NAMALWA (cell line): ENCODE measurements at regions not wholly inside any gene's neighbourhood (a gene's known extent, or its start where the extent isn't known, plus 50 kb on each side); places are given as distances from the start of the nearest gene placed in this dataset.

ENCODE experiments used
- DNase-seq: peaks from one replicate; pipeline ENCODE4 v3.0.0-alpha.2; 2015; ENCODE audit warnings: low spot score

- DNase-seq: no peak
Observed at GRCh38 chrX:42096265-42096920, 173.0 kb upstream of the CASK start.

- peak; percentile 5 for DNase-seq
Observed at GRCh38 chrX:42094218-42094617, 170.9 kb upstream of the CASK start.

DNA sequence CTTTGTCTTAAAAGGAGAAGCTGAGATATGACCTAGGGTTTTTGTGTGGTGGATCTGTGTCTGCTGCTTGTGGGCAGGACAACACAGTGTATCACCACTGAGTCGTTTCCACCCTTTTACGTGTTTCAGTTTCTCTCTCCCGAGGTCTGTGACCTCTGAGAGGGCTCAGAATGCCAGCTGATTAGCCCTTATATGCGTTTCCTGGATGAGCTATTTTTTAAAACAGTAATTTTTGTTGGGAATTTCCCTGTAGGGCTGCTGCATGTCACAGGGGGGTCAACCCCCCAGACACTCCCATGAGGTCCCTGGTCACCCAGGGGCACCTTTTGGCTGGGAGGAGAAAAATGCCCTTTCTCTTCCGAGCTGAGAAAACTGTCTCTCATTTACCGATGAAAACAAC, 170.4 kb upstream of the CASK start:
- DNase-seq: no peak

GRCh38 chrX:42090395-42090794, 167.0 kb upstream of the CASK start:
- no peak for DNase-seq

DNA sequence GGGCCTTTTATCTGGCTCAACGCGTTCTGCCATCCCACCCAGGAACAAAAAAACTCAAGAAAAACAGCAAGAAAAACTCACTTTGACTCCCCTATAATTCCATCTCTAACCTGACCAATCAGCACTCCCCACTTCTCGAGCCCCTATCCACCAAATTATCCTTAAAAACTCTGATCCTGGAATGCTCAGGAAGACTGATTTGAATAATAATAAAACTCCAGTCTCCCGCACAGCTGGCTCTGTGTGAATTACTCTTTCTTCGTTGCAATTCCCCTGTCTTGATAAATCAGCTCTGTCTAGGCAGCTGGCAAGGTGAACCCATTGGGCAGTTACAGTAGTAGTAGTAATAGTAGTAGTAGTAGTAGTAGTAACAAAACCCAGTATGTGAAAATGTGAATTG, 165.7 kb upstream of the CASK start:
- DNase-seq: no peak

DNA sequence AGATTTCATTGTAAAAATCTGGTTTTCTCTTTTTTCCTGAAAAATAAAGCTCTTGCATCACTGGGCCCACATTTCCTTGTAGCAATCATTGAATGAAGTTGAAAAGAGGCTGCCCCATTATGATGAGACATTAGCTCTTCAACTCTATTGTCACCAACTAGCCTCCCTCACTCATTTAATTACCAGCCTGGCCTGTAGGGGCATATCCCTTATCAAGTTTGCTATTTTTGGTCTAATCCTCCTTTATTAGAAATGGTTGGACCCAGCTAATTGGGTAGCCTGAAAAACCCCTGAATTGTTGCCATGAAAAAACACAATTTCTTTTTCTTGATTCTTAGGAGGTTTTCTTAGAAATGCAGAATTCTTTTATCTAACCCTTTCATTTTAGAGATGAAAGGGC, 164.6 kb upstream of the CASK start:
- DNase-seq: peak; percentile 1

DNA sequence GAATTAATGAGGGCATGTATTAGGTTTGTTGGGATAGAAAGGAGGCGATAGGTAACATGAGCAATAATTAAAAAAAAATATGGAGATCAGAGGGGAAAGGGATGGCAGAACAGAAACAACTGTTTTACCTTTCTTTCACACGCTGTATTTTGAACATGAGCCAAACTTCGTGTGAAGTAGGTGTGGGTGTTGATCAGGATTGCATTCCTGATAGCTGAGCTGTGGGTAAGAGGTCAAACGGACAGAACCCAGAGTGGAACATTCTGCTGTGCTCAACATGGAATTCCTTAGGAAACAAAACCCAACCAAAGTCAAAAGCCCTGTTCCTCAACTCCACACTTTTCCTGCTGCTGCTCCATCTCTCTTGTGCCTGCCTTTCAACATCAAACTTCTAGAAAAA, 162.5 kb upstream of the CASK start:
- DNase-seq: no peak

DNA sequence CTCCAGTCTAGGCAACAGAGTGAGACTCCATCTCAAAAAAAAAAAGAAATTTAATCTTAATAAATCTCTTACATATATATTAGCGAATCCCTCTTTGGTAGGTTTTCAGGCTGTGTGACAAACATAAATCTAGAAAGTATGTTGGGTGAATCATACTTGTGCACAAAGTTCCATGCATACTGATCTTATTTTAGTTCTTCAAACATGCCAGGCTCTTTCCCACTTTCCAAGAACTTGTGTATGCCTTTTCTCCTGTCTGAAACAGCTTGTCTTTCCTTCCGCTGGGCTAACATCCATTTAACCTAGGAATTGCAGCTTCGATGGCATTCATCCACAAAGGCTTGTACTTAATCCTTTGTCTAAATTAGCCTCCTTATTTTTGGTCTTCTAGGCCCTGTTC, 156.6 kb upstream of the CASK start:
- no peak for DNase-seq

GRCh38 chrX:42077675-42078074, 154.3 kb upstream of the CASK start:
- DNase-seq: no peak

GRCh38 chrX:42075032-42075431, 151.7 kb upstream of the CASK start:
- no peak for DNase-seq

DNA sequence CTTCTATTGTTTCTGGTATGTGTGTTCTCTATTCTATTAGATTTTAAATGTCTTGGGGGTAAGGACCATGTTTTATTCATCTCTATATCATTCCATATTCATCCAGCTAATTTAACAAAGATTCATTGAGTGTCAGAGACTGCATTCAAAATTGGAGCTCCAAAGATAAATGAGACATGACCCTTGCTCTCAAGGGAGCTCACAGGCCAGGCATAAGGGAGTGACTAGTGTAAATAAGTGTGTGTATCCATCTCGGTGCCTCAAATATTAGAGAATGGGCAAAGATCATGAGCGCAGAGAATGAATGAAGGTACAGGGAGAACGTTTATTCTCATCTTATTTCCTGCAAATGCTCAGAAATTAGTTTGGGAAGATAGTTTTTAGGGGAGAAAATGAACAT, 150.1 kb upstream of the CASK start:
- DNase-seq: no peak

GRCh38 chrX:42070866-42071265, 147.5 kb upstream of the CASK start:
- DNase-seq: no peak

DNA sequence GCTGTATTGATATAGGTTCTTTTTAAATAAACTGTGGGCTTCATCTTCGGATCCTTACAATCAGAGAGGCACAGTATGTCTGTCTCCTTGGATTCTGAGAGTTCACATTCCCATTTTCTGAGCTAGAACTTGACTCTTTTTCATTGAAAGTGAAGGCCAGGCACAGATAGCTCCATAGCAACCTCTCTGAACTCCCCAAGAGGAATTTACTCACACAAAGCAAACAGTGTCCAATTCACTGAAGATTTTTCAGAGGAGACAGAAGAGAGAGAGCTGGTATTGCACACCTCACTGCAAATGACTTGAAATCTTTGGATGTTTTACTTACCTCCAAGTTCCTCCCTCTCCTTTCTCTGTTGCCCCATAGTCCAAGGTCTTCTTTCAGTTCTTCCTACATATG, 130.9 kb upstream of the CASK start:
- no peak for DNase-seq

GRCh38 chrX:42050345-42050744, 127.0 kb upstream of the CASK start:
- no peak for DNase-seq

DNA sequence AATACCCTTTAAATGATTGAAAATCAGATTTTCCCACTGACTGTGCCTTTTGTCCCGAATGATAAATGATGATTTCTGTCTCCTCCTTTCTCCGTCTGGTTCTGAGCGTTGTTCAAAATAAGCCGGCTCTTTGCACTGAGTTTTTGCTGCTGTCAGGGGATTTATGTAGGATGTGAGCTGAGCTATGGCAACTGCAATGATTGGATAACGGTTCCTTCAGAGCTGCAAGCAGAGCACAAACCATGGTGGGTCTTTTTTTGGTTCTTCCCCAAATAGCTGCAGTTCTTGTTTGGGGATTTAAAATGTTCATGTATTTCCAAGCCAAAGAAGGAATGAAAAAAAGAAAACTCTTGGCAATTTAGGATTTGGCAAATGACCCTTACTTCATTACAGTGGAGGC, 124.5 kb upstream of the CASK start:
- DNase-seq: no peak

GRCh38 chrX:42028109-42028508, 104.8 kb upstream of the CASK start:
- DNase-seq: peak; percentile 0

- DNase-seq: no peak
Observed at GRCh38 chrX:42027367-42028000, 104.1 kb upstream of the CASK start.

DNA sequence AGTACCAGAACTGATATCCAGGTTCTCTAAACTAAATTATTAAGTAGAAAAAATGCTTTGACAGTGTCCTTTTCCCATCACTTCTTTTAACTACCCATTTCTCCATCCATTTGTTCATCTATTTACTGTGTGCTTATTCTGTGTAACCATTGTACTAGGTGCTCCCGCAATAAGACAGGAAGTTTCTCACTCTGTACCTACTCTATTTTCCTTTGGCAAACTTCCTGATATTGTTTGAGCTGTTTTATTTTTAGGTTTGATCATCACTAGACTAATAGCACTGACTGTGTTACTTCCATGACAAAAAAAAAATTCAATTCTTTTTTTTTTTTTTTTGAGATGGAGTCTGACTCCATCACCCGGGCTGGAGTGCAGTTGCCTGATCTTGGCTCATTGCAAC, 102.5 kb upstream of the CASK start:
- DNase-seq: no peak

- no peak for DNase-seq
Observed at GRCh38 chrX:42023122-42023521, 99.8 kb upstream of the CASK start.

- no peak for DNase-seq
Observed at GRCh38 chrX:42022158-42022557, 98.8 kb upstream of the CASK start.

GRCh38 chrX:42021058-42021457, 97.7 kb upstream of the CASK start:
- DNase-seq: no peak

DNA sequence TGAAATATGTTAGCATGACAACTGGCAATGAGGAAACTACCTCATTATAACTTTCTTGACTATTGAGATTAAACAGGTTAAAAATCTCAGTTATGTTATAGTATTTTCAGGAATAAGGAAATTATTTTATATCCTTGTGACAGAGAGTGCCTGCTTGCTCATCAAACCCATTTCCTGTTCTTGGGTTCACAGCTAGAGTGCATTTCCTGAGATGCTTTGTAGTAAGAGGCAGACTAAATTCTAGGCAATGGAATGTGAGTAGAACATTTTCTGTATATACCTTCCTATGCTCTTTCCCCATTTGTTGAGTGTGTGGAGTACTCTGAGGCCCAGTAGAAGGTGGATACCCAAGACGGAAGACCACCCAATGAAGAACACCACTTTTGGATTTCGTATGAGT, 96.9 kb upstream of the CASK start:
- DNase-seq: no peak

DNA sequence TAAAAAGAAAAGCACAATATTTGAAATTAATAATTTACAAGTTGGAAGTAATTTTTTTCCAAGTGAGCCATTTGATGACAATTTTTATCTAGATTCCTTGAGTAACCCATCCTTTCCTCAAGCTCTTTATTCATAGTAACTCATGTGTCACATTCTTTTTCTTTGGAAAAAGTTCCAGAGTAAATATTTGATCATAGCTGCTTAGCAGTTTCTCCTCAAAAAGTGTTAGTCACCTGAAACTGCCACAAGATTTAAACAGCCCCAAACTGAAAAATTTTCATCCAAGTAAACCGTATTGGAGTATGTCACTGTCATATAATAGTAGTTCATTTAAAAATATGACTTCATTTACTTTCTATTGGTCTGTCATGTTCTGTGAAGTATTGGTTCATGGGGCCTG, 94.6 kb upstream of the CASK start:
- DNase-seq: no peak

GRCh38 chrX:42000836-42001235, 77.5 kb upstream of the CASK start:
- DNase-seq: no peak
